NCI-H510A (cell line): ENCODE measurements at regions not wholly inside any gene's neighbourhood (a gene's known extent, or its start where the extent isn't known, plus 50 kb on each side); places are given as distances from the start of the nearest gene placed in this dataset.

Source experiments
- DNase-seq: peaks from one replicate; lab custom pipeline; 2025; lab: John Stamatoyannopoulos, UW

GRCh38 chr1:221632072-221632471, 109.8 kb downstream of the DUSP10 start:
- DNase-seq: no peak

GRCh38 chr1:221633841-221634409, 108.0 kb downstream of the DUSP10 start:
- no peak for DNase-seq

GRCh38 chr1:221634606-221635005, 107.3 kb downstream of the DUSP10 start:
- no peak for DNase-seq

GRCh38 chr1:221635305-221635704, 106.6 kb downstream of the DUSP10 start:
- DNase-seq: no peak

GRCh38 chr1:221636096-221636495, 105.8 kb downstream of the DUSP10 start:
- DNase-seq: no peak

- DNase-seq: no peak
These were observed 104.9 kb downstream of the DUSP10 start for GRCh38 chr1:221636967-221637366.

GRCh38 chr1:221637641-221638041, 104.2 kb downstream of the DUSP10 start:
- no peak for DNase-seq

GRCh38 chr1:221638595-221638994, 103.3 kb downstream of the DUSP10 start:
- no peak for DNase-seq

GRCh38 chr1:221641811-221642210, 100.1 kb downstream of the DUSP10 start:
- no peak for DNase-seq

GRCh38 chr1:221643404-221644144, 98.3 kb downstream of the DUSP10 start:
- no peak for DNase-seq

- DNase-seq: no peak
These were observed 97.8 kb downstream of the DUSP10 start for GRCh38 chr1:221644145-221644448.

- DNase-seq: no peak
These were observed 97.1 kb downstream of the DUSP10 start for GRCh38 chr1:221644663-221645258.

GRCh38 chr1:221648201-221648600, 93.7 kb downstream of the DUSP10 start:
- DNase-seq: no peak
